ENCODE measurements at regions not wholly inside any gene's neighbourhood (a gene's known extent, or its start where the extent isn't known, plus 50 kb on each side); places are given as distances from the start of the nearest gene placed in this dataset.

DNA sequence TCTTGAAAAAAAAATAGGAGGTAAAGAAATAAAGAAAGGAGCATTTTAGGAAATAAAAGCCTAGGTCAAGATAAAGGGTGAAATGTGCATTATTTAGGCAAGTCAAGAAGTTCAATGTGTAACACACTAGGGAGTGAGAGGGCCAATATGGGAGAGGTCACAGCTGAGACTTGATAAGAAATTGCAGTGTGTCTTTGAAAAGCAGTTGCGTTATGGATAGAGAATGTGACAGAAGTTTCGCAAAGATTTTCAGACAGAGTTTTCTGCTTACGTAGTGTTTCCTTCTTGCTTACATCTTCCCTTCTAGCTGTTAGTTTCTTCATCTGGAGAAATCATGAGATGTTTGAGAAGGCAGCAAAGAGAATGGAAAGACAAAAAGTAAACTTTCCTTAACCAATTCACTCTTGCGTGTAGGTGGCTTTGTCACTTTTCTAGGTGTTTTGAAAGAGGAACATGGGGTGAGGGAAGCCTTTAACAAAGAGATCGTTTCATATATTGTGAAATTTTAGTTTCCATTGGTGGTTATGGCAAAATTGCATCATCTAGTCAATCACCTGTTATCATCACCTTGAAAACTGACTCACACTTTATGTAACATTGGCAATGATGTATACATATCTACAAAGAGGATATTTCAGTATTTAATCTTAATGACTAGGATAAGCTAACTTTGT, 975.5 kb downstream of the OLFM4 start:
- no peaks in the 10 kb centered on the region for H3K27me3 ChIP-seq (replicated peaks in 1 of 4; ENCODE audit: control extremely low read depth in 1 of 4, control insufficient read depth in 3 of 4, insufficient read depth in 4 of 4, low read length in 3 of 4)
- no peak overlapping the region for H2AFZ ChIP-seq (ENCODE audit: insufficient read depth, low read depth, low read length, poor library complexity, severe bottlenecking)
- Mint-ChIP-seq H3K9me3 (ENCODE audit: insufficient read depth) (peaks cover 2% of the 10 kb centered on the region), H3K4me3 (no peak overlapping the region), H3K27ac (no peak overlapping the region), H3K27me3 (no peaks in the 10 kb centered on the region), H3K4me1 (no peaks in the 10 kb centered on the region)
- intact Hi-C loops (cut with micrococcal nuclease), result no loop called here
- DNase-seq (no peak), ATAC-seq (ENCODE audit: low read depth) (no peak)
- H3K27ac ChIP-seq (ENCODE audit: low read length in 2 of 2), result no peak overlapping the region
- ChIA-PET POLR2A (no interaction called here), CTCF (no interaction called here)
- no peak overlapping the region for H3K9ac ChIP-seq (ENCODE audit: low read length)
- no peaks in the 10 kb centered on the region for H3K79me2 ChIP-seq (ENCODE audit: control insufficient read depth, insufficient read depth, low read length)
- no peak overlapping the region for H3K4me3 ChIP-seq (ENCODE audit: control extremely low read depth in 1 of 5, extremely low read depth in 1 of 5, insufficient read depth in 1 of 5, low read depth in 2 of 5, low read length in 4 of 5)
- no CpG with 5 or more reads among the region's 5 CpGs for WGBS (ENCODE audit: insufficient coverage)
- H3K4me2 ChIP-seq (replicated peaks; ENCODE audit: low read depth, low read length, poor library complexity, severe bottlenecking), result no peak overlapping the region
- H3K9me3 ChIP-seq (ENCODE audit: control extremely low read depth in 1 of 3, control insufficient read depth in 2 of 3, insufficient read depth in 1 of 3, low read length in 2 of 3), result no peaks in the 10 kb centered on the region
- TF ChIP-seq, protein P1, sequence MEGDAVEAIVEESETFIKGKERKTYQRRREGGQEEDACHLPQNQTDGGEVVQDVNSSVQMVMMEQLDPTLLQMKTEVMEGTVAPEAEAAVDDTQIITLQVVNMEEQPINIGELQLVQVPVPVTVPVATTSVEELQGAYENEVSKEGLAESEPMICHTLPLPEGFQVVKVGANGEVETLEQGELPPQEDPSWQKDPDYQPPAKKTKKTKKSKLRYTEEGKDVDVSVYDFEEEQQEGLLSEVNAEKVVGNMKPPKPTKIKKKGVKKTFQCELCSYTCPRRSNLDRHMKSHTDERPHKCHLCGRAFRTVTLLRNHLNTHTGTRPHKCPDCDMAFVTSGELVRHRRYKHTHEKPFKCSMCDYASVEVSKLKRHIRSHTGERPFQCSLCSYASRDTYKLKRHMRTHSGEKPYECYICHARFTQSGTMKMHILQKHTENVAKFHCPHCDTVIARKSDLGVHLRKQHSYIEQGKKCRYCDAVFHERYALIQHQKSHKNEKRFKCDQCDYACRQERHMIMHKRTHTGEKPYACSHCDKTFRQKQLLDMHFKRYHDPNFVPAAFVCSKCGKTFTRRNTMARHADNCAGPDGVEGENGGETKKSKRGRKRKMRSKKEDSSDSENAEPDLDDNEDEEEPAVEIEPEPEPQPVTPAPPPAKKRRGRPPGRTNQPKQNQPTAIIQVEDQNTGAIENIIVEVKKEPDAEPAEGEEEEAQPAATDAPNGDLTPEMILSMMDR (IDR thresholded peaks at IDR 0.05), result no peak
- TF ChIP-seq EZH2 (IDR thresholded peaks at IDR 0.05; ENCODE audit: borderline replicate concordance, insufficient read depth, low read depth, low read length, poor library complexity, severe bottlenecking), result no peak
- no peaks in the 10 kb centered on the region for H4K20me1 ChIP-seq (ENCODE audit: control insufficient read depth, insufficient read depth, low read length, poor library complexity, severe bottlenecking)
- H3K4me1 ChIP-seq (ENCODE audit: control insufficient read depth in 2 of 2, insufficient read depth in 2 of 2, low read length in 2 of 2), result no peaks in the 10 kb centered on the region
- H3K36me3 ChIP-seq (replicated peaks in 1 of 2; ENCODE audit: control extremely low read depth in 1 of 2, control insufficient read depth in 1 of 2, extremely low read depth in 1 of 2, insufficient read depth in 2 of 2, low read length in 1 of 2), result no peaks in the 10 kb centered on the region

DNA sequence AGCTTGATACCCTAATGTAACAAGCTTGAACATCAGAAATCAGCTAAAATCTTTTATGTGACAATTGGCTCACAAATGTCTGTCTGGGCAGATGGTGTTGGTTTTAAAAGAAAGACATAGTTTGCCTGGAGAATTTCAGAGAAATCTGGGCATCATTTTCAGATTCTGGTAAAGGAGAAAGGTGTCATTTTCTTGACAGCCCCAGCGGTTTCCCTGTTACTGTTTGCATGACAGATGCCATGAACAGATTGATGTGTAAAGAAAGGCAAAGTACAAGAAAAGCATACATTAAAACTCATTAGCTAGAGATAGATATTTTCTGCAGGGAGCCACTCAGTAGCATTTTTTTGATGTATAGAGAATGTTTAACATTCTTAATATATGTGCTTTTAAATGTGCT, 987.9 kb downstream of the OLFM4 start:
- Histone ChIP-seq H3K79me2 (ENCODE audit: control insufficient read depth, insufficient read depth, low read length) (no peaks in the 10 kb centered on the region), H3K4me3 (ENCODE audit: control extremely low read depth in 1 of 5, extremely low read depth in 1 of 5, insufficient read depth in 1 of 5, low read depth in 2 of 5, low read length in 4 of 5) (no peak overlapping the region), H3K27ac (ENCODE audit: low read length in 2 of 2) (no peak overlapping the region), H2AFZ (ENCODE audit: insufficient read depth, low read depth, low read length, poor library complexity, severe bottlenecking) (no peak overlapping the region), H3K4me2 (replicated peaks; ENCODE audit: low read depth, low read length, poor library complexity, severe bottlenecking) (no peak overlapping the region), H3K9me3 (ENCODE audit: control extremely low read depth in 1 of 3, control insufficient read depth in 2 of 3, insufficient read depth in 1 of 3, low read length in 2 of 3) (peaks cover 0 to 7% (median 0%) of the 10 kb centered on the region in 3 donors), H3K27me3 (replicated peaks in 1 of 4; ENCODE audit: control extremely low read depth in 1 of 4, control insufficient read depth in 3 of 4, insufficient read depth in 4 of 4, low read length in 3 of 4) (no peaks in the 10 kb centered on the region), H4K20me1 (ENCODE audit: control insufficient read depth, insufficient read depth, low read length, poor library complexity, severe bottlenecking) (no peaks in the 10 kb centered on the region), H3K36me3 (replicated peaks in 1 of 2; ENCODE audit: control extremely low read depth in 1 of 2, control insufficient read depth in 1 of 2, extremely low read depth in 1 of 2, insufficient read depth in 2 of 2, low read length in 1 of 2) (no peaks in the 10 kb centered on the region), H3K4me1 (ENCODE audit: control insufficient read depth in 2 of 2, insufficient read depth in 2 of 2, low read length in 2 of 2) (no peaks in the 10 kb centered on the region), H3K9ac (ENCODE audit: low read length) (no peak overlapping the region)
- no peak overlapping the region for H3K27ac Mint-ChIP-seq
- ATAC-seq (ENCODE audit: low read depth) (no peak), DNase-seq (no peak)
- H3K9me3 Mint-ChIP-seq (ENCODE audit: insufficient read depth), result peaks cover 5% of the 10 kb centered on the region
- ChIA-PET POLR2A (no interaction called here), CTCF (no interaction called here)
- H3K4me3 Mint-ChIP-seq, result no peak overlapping the region
- TF ChIP-seq EZH2 (IDR thresholded peaks at IDR 0.05; ENCODE audit: borderline replicate concordance, insufficient read depth, low read depth, low read length, poor library complexity, severe bottlenecking), result no peak
- TF ChIP-seq, protein P1 (IDR thresholded peaks at IDR 0.05), result no peak
- WGBS (ENCODE audit: insufficient coverage), result no CpG with 5 or more reads among the region's 1 CpG
- no peaks in the 10 kb centered on the region for H3K4me1 Mint-ChIP-seq
- H3K27me3 Mint-ChIP-seq, result no peaks in the 10 kb centered on the region
- intact Hi-C loops (cut with micrococcal nuclease), result no loop called here

Data from B cell (primary cell).